GM10266 (cell line): ENCODE measurements at regions not wholly inside any gene's neighbourhood (a gene's known extent, or its start where the extent isn't known, plus 50 kb on each side); places are given as distances from the start of the nearest gene placed in this dataset.

Experiments used
- DNase-seq: peaks from one replicate; pipeline ENCODE4 v3.0.0; 2012; ENCODE audit errors: extremely low spot score
- TF ChIP-seq, protein P1 (sequence below): IDR thresholded peaks from 2 replicates; pipeline ENCODE4 v1.5.1; 2012; ENCODE audit warnings: mild to moderate bottlenecking, low read depth; ENCODE audit not compliant: control insufficient read depth, insufficient read depth; ENCODE audit errors: missing control alignments

DNA sequence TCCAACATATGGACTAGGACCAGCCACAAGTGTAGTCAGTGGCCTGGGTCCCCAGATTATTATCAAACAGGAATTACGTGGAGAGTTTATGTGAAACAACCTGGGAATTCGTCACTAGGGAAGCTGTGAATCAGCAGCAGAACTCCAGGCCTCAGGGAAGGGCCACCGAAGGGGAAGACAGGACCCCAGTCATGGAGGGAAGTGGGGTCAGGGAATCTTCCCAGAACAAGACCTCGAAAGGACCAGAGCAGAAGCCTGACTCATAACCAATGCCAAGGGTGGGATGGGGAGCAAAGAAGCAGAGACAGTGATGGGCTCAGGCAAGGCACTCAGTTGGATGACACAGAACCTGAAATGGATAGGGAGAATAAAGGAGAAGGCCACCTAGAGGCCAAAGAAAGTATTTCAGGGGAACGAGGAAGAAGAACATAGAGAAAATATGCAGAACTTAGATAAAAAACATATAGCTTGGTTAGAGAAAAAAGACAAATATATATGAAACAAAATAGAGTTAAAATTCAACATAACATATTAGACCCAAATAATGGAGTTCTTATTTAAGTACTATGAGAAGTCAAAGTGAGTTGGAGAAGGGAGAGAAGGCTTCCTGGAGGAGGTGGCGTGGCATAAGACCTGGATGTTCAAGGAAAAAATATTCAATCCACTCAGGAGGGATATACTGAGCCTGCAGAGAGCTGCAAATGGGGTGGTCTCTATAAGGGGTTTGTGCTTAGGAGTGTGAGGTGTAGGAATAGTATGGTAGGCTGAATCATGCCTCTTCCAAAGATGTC is 66.7 kb upstream of the CAST start:
- DNase-seq, result peak; percentile 17
- TF ChIP-seq, protein P1, sequence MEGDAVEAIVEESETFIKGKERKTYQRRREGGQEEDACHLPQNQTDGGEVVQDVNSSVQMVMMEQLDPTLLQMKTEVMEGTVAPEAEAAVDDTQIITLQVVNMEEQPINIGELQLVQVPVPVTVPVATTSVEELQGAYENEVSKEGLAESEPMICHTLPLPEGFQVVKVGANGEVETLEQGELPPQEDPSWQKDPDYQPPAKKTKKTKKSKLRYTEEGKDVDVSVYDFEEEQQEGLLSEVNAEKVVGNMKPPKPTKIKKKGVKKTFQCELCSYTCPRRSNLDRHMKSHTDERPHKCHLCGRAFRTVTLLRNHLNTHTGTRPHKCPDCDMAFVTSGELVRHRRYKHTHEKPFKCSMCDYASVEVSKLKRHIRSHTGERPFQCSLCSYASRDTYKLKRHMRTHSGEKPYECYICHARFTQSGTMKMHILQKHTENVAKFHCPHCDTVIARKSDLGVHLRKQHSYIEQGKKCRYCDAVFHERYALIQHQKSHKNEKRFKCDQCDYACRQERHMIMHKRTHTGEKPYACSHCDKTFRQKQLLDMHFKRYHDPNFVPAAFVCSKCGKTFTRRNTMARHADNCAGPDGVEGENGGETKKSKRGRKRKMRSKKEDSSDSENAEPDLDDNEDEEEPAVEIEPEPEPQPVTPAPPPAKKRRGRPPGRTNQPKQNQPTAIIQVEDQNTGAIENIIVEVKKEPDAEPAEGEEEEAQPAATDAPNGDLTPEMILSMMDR, result peak; percentile 30

- DNase-seq, result no peak
- TF ChIP-seq, protein P1, result no peak
Observed at GRCh38 chr5:96597438-96598020, 64.6 kb upstream of the CAST start.

- no peak for DNase-seq
- TF ChIP-seq, protein P1, result no peak
Observed at GRCh38 chr5:96601200-96601599, 61.0 kb upstream of the CAST start.

- DNase-seq, result peak; percentile 66
Observed at GRCh38 chr5:96601715-96602244, 60.4 kb upstream of the CAST start.

DNA sequence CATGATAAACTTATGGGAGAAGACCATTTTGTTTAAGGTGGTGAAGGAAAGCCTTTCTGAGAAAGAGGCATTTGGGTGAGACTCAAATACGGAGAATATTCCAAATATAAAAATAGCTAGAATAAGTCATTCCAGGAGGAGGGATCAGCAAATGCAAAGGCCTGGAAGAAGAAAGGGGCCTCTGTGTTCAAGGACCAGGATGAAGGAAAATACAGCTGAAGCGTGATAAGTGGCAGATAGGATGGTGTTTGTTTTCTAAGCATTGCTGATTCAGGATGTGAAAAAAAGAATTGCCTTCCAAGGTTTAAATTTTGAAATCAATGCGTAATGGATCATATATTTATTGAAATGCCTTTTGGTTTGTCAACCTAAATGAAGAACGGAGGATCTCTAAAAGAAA is 59.4 kb upstream of the CAST start:
- DNase-seq, result no peak
- TF ChIP-seq, protein P1, result no peak

More at GRCh38 chr5:96601715-96602244, 60.4 kb upstream of the CAST start:
- TF ChIP-seq, protein P1, result peak; percentile 67

- TF ChIP-seq, protein P1, result no peak
Observed at GRCh38 chr5:96605144-96605837, 56.9 kb upstream of the CAST start.

DNA sequence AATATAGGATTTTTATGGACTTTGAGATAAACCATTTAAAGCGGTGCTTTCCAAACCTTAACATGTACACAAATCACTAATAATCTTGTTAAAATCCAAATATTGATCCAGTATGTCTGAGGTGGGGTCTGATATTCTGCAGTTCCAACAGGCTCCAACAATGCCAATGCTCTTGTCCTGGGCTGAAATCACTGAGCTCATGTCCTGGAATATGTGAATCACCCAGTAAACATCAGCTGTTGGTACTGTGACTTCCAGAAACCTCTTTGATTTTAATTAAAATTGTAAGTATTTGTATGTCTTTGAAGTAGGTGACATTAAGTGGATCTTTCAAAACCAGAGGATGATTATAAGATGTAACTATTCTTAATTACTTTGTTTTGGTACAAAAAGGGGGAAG is 52.8 kb upstream of the CAST start:
- TF ChIP-seq, protein P1, result no peak
- DNase-seq, result no peak

More at GRCh38 chr5:96605144-96605837, 56.9 kb upstream of the CAST start:
- no peak for DNase-seq
